Daoy (cell line): ENCODE measurements at regions not wholly inside any gene's neighbourhood (a gene's known extent, or its start where the extent isn't known, plus 50 kb on each side); places are given as distances from the start of the nearest gene placed in this dataset.
"Not testable (repeated sequence)": the region's sequence is repeated elsewhere in the genome, so short reads cannot be mapped to it uniquely, and the experiment has no call there.

Source experiments
- DNase-seq: peaks from one replicate; pipeline ENCODE4 v3.0.0-alpha.2; 2015; ENCODE audit warnings: low read depth

GRCh38 chr16:16561532-16561931 lies 182.6 kb downstream of the NPIPA7 start:
- not testable (repeated sequence) for DNase-seq

- DNase-seq = not testable (repeated sequence)
Observed at GRCh38 chr16:16563962-16564361, 185.0 kb downstream of the NPIPA7 start.

- DNase-seq = not testable (repeated sequence)
Observed at GRCh38 chr16:16565326-16565725, 186.4 kb downstream of the NPIPA7 start.

GRCh38 chr16:16570055-16570454 lies 191.1 kb downstream of the NPIPA7 start:
- not testable (repeated sequence) for DNase-seq

- DNase-seq = not testable (repeated sequence)
Observed at GRCh38 chr16:16570874-16571273, 191.9 kb downstream of the NPIPA7 start.

GRCh38 chr16:16572130-16572774 lies 193.3 kb downstream of the NPIPA7 start:
- DNase-seq = not testable (repeated sequence)

GRCh38 chr16:16577062-16577461 lies 198.1 kb downstream of the NPIPA7 start:
- DNase-seq = not testable (repeated sequence)

GRCh38 chr16:16578701-16579100 lies 199.8 kb downstream of the NPIPA7 start:
- no peak for DNase-seq

GRCh38 chr16:16582916-16583315 lies 204.0 kb downstream of the NPIPA7 start:
- not testable (repeated sequence) for DNase-seq

- not testable (repeated sequence) for DNase-seq
Observed at GRCh38 chr16:16586073-16586651, 207.2 kb downstream of the NPIPA7 start.

- DNase-seq = not testable (repeated sequence)
Observed at GRCh38 chr16:16586969-16587368, 208.0 kb downstream of the NPIPA7 start.

- not testable (repeated sequence) for DNase-seq
Observed at GRCh38 chr16:16588436-16588835, 209.5 kb downstream of the NPIPA7 start.

- not testable (repeated sequence) for DNase-seq
Observed at GRCh38 chr16:16590654-16591318, 211.8 kb downstream of the NPIPA7 start.

- not testable (repeated sequence) for DNase-seq
Observed at GRCh38 chr16:16593156-16593863, 214.4 kb downstream of the NPIPA7 start.

- DNase-seq = not testable (repeated sequence)
Observed at GRCh38 chr16:16595029-16595718, 216.2 kb downstream of the NPIPA7 start.

- DNase-seq = not testable (repeated sequence)
Observed at GRCh38 chr16:16601239-16601638, 222.3 kb downstream of the NPIPA7 start.

GRCh38 chr16:16607401-16608082 lies 228.6 kb downstream of the NPIPA7 start:
- not testable (repeated sequence) for DNase-seq

- DNase-seq = not testable (repeated sequence)
Observed at GRCh38 chr16:16609627-16610026, 230.7 kb downstream of the NPIPA7 start.

GRCh38 chr16:16610389-16610967 lies 231.5 kb downstream of the NPIPA7 start:
- not testable (repeated sequence) for DNase-seq

GRCh38 chr16:16613212-16613611 lies 234.3 kb downstream of the NPIPA7 start:
- DNase-seq = not testable (repeated sequence)

- DNase-seq = not testable (repeated sequence)
Observed at GRCh38 chr16:16614484-16614883, 235.5 kb downstream of the NPIPA7 start.
